ENCODE measurements at regions not wholly inside any gene's neighbourhood (a gene's known extent, or its start where the extent isn't known, plus 50 kb on each side); places are given as distances from the start of the nearest gene placed in this dataset.
"Not testable (repeated sequence)": the region's sequence is repeated elsewhere in the genome, so short reads cannot be mapped to it uniquely, and the experiment has no call there.

- no peak for DNase-seq (ENCODE audit: low read depth in 2 of 2)
These were observed 291.6 kb downstream of the DAD1 start for GRCh38 chr14:22297376-22297775.

GRCh38 chr14:22296722-22297121 lies 292.3 kb downstream of the DAD1 start:
- no peak for DNase-seq (ENCODE audit: low read depth in 2 of 2)

- DNase-seq (ENCODE audit: low read depth in 2 of 2): no peak
These were observed 292.9 kb downstream of the DAD1 start for GRCh38 chr14:22296088-22296487.

GRCh38 chr14:22291406-22291805 lies 297.6 kb downstream of the DAD1 start:
- DNase-seq (ENCODE audit: low read depth in 2 of 2): no peak

- DNase-seq (ENCODE audit: low read depth in 2 of 2): no peak
These were observed 299.5 kb downstream of the DAD1 start for GRCh38 chr14:22289570-22289969.

GRCh38 chr14:22285991-22286390 lies 303.0 kb downstream of the DAD1 start:
- DNase-seq (ENCODE audit: low read depth in 2 of 2): no peak

- no peak for DNase-seq (ENCODE audit: low read depth in 2 of 2)
These were observed 306.1 kb downstream of the DAD1 start for GRCh38 chr14:22282949-22283348.

- no peak for DNase-seq (ENCODE audit: low read depth in 2 of 2)
These were observed 306.6 kb downstream of the DAD1 start for GRCh38 chr14:22282417-22282816.

- DNase-seq (ENCODE audit: low read depth in 2 of 2): not testable (repeated sequence)
These were observed 307.6 kb downstream of the DAD1 start for GRCh38 chr14:22281447-22281874.

GRCh38 chr14:22280497-22281316 lies 308.3 kb downstream of the DAD1 start:
- DNase-seq (ENCODE audit: low read depth in 2 of 2): no peak

GRCh38 chr14:22276913-22277816 lies 311.9 kb downstream of the DAD1 start:
- no peak for DNase-seq (ENCODE audit: low read depth in 2 of 2)

- DNase-seq (ENCODE audit: low read depth in 2 of 2): no peak
These were observed 316.9 kb downstream of the DAD1 start for GRCh38 chr14:22271838-22272799.

- no peak for DNase-seq (ENCODE audit: low read depth in 2 of 2)
These were observed 320.1 kb downstream of the DAD1 start for GRCh38 chr14:22268875-22269274.

- DNase-seq (ENCODE audit: low read depth in 2 of 2): no peak
These were observed 322.3 kb downstream of the DAD1 start for GRCh38 chr14:22266683-22267082.

GRCh38 chr14:22266142-22266442 lies 322.9 kb downstream of the DAD1 start:
- DNase-seq (ENCODE audit: low read depth in 2 of 2): no peak

- no peak for DNase-seq (ENCODE audit: low read depth in 2 of 2)
These were observed 323.5 kb downstream of the DAD1 start for GRCh38 chr14:22265319-22266141.

GRCh38 chr14:22264759-22265158 lies 324.3 kb downstream of the DAD1 start:
- DNase-seq (ENCODE audit: low read depth in 2 of 2): no peak

- DNase-seq (ENCODE audit: low read depth in 2 of 2): no peak
These were observed 325.1 kb downstream of the DAD1 start for GRCh38 chr14:22263961-22264360.

GRCh38 chr14:22262881-22263280 lies 326.1 kb downstream of the DAD1 start:
- DNase-seq (ENCODE audit: low read depth in 2 of 2): no peak

- DNase-seq (ENCODE audit: low read depth in 2 of 2): no peak
These were observed 333.7 kb downstream of the DAD1 start for GRCh38 chr14:22255017-22255950.

Measured in stimulated activated CD4-positive, alpha-beta T cell treated with anti-CD3 and anti-CD28 coated beads, Interleukin-15, amount 100 ng/mL, for 48 hours (primary cell).